ENCODE measurements at regions not wholly inside any gene's neighbourhood (a gene's known extent, or its start where the extent isn't known, plus 50 kb on each side); places are given as distances from the start of the nearest gene placed in this dataset.

DNA sequence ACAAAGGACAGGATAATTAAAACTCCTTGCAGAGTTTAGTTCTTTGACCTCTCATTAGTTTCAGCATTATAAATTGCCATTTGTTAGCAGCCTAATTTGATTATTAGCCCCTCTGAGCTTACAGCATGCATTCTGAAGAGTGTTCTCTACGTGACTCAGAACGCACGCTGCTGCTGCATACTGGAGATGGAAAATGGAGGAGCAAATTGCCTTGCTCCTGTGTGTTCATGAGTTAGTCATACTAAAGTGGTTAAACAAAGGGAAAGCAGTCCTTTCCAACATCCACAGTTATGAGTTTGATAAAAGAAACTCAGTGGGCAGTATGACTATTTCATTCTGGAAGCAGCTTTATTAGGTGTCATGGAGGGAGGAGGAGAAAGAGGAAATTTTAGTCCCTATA, 922.5 kb downstream of the RPA4 start:
- no peak overlapping the region for H3K27ac ChIP-seq (replicated peaks in 1 of 4)
- intact Hi-C loops (cut with DNase I): no loop called here
- WGBS: 85% methylated on average over 3 of the region's 3 CpGs
- no peak for TF ChIP-seq POLR2A (IDR thresholded peaks at IDR 0.05; ENCODE audit: low read depth)
- no peak for TF ChIP-seq EP300 (IDR thresholded peaks at IDR 0.05)
- TF ChIP-seq, protein P1, sequence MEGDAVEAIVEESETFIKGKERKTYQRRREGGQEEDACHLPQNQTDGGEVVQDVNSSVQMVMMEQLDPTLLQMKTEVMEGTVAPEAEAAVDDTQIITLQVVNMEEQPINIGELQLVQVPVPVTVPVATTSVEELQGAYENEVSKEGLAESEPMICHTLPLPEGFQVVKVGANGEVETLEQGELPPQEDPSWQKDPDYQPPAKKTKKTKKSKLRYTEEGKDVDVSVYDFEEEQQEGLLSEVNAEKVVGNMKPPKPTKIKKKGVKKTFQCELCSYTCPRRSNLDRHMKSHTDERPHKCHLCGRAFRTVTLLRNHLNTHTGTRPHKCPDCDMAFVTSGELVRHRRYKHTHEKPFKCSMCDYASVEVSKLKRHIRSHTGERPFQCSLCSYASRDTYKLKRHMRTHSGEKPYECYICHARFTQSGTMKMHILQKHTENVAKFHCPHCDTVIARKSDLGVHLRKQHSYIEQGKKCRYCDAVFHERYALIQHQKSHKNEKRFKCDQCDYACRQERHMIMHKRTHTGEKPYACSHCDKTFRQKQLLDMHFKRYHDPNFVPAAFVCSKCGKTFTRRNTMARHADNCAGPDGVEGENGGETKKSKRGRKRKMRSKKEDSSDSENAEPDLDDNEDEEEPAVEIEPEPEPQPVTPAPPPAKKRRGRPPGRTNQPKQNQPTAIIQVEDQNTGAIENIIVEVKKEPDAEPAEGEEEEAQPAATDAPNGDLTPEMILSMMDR (IDR thresholded peaks at IDR 0.05): no peak
- no peak for TF ChIP-seq POLR2AphosphoS5 (IDR thresholded peaks at IDR 0.05)
- DNase-seq (ENCODE audit: extremely low spot score): no peak
- no peaks in the 10 kb centered on the region for H3K9me3 ChIP-seq
- H3K4me1 ChIP-seq: no peaks in the 10 kb centered on the region
- H3K4me3 ChIP-seq: no peak overlapping the region
- H3K27me3 ChIP-seq: no peaks in the 10 kb centered on the region
- H3K36me3 ChIP-seq: no peaks in the 10 kb centered on the region

DNA sequence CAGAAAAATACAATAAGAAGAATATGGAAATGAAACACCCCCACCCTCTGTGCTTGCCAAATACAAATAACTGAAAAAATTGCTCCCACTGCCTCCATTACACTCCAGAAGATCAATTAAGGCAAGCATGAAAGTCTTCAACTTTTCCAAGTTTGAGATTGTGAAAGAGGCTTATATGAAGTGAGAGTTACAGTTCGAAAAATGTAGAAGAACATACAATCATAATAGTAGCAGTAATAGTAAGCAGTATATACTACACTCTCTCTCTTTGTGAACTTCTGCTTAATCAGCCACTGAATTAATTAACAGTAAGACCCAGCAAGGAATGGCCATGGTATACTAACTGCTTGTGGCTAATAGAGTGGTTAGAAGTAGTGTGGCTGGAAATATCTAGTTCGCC, 923.2 kb downstream of the RPA4 start:
- Histone ChIP-seq H3K4me3 (no peak overlapping the region), H3K4me1 (no peaks in the 10 kb centered on the region), H3K27me3 (no peaks in the 10 kb centered on the region), H3K9me3 (no peaks in the 10 kb centered on the region), H3K27ac (replicated peaks in 1 of 4) (no peak overlapping the region), H3K36me3 (no peaks in the 10 kb centered on the region)
- no peak for DNase-seq (ENCODE audit: extremely low spot score)
- 88% methylated on average over 2 of the region's 2 CpGs for WGBS
- TF ChIP-seq, protein P1 (IDR thresholded peaks at IDR 0.05): no peak
- no peak for TF ChIP-seq POLR2A (IDR thresholded peaks at IDR 0.05; ENCODE audit: low read depth)
- no peak for TF ChIP-seq POLR2AphosphoS5 (IDR thresholded peaks at IDR 0.05)
- no peak for TF ChIP-seq EP300 (IDR thresholded peaks at IDR 0.05)
- intact Hi-C loops (cut with DNase I): no loop called here

DNA sequence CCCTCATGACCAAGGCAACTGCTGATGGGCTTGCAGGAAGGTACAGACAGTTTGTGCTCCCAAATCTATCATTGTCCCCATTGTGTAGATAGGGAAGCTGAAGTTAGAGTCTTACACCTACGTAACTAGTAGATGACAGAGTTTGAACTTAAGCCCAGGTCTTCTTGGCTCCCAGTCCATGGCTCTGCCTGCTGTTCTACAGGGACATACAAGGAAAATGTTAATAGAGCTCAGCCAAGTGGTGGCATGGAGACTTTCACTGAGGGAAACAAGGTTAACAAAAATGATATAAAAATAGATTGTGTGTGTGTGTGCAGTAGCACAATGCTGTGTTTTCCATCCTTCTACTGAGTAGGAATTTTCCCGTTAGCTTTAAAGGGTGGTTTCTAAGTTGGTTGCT, 936.5 kb downstream of the RPA4 start:
- H3K36me3 ChIP-seq: no peaks in the 10 kb centered on the region
- no peak for DNase-seq (ENCODE audit: extremely low spot score)
- H3K9me3 ChIP-seq: no peaks in the 10 kb centered on the region
- no peak for TF ChIP-seq POLR2AphosphoS5 (IDR thresholded peaks at IDR 0.05)
- WGBS: 59% methylated on average over 2 of the region's 2 CpGs
- H3K27ac ChIP-seq (replicated peaks in 1 of 4): no peak overlapping the region
- H3K4me1 ChIP-seq: no peaks in the 10 kb centered on the region
- H3K4me3 ChIP-seq: no peak overlapping the region
- no peaks in the 10 kb centered on the region for H3K27me3 ChIP-seq
- intact Hi-C loops (cut with DNase I): no loop called here

DNA sequence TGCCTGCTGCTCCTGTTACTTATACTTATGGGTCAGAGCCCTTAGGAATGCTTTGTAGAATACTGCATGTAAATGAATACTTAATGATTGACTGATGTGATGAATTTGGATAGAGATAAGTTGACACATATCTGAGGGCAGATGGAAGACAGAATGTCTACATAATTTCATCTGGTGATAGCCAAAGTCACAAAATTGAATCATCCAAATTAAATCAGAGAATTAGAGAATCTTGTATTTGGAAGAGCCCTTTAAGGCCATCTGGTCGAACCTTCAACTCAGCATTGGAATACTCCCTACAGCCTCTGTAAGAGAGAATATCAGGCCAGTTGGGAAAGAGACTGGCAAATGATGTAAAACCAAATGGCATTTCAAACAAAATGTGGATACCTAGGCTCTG, 944.8 kb downstream of the RPA4 start:
- 0% methylated on average over 1 of the region's 1 CpG for WGBS
- intact Hi-C loops (cut with DNase I): no loop called here
- H3K27me3 ChIP-seq: no peaks in the 10 kb centered on the region
- TF ChIP-seq POLR2AphosphoS5 (IDR thresholded peaks at IDR 0.05): no peak
- TF ChIP-seq, protein P1 (IDR thresholded peaks at IDR 0.05): no peak
- no peak for TF ChIP-seq POLR2A (IDR thresholded peaks at IDR 0.05; ENCODE audit: low read depth)
- no peak for TF ChIP-seq EP300 (IDR thresholded peaks at IDR 0.05)
- H3K9me3 ChIP-seq: no peaks in the 10 kb centered on the region
- H3K4me3 ChIP-seq: no peak overlapping the region
- DNase-seq (ENCODE audit: extremely low spot score): no peak
- H3K27ac ChIP-seq (replicated peaks in 1 of 4): no peak overlapping the region
- no peaks in the 10 kb centered on the region for H3K36me3 ChIP-seq
- no peaks in the 10 kb centered on the region for H3K4me1 ChIP-seq

DNA sequence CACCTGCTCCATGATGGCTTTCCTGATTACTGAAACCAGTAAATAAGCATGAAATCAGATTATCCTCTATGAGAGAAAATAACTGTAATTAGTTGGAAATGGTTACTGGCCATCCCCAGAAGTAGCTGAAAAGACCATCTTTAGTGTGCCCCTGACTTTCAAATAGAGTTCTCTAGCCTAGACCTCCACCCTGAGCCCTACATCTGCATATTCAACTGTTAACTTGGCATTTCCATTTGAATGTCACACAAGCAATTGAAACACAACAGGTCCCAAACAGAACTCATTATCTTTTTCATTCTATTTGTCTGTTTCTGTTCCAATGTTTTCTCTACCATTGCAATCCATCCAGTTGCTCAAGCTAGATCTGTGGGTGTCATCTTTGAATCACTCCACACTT, 952.3 kb downstream of the RPA4 start:
- no peak overlapping the region for H3K27ac ChIP-seq (replicated peaks in 1 of 4)
- H3K4me3 ChIP-seq: no peak overlapping the region
- H3K4me1 ChIP-seq: no peaks in the 10 kb centered on the region
- H3K27me3 ChIP-seq: no peaks in the 10 kb centered on the region
- no peaks in the 10 kb centered on the region for H3K36me3 ChIP-seq
- no peak for DNase-seq (ENCODE audit: extremely low spot score)
- no peak for TF ChIP-seq EP300 (IDR thresholded peaks at IDR 0.05)
- intact Hi-C loops (cut with DNase I): no loop called here
- no peaks in the 10 kb centered on the region for H3K9me3 ChIP-seq

DNA sequence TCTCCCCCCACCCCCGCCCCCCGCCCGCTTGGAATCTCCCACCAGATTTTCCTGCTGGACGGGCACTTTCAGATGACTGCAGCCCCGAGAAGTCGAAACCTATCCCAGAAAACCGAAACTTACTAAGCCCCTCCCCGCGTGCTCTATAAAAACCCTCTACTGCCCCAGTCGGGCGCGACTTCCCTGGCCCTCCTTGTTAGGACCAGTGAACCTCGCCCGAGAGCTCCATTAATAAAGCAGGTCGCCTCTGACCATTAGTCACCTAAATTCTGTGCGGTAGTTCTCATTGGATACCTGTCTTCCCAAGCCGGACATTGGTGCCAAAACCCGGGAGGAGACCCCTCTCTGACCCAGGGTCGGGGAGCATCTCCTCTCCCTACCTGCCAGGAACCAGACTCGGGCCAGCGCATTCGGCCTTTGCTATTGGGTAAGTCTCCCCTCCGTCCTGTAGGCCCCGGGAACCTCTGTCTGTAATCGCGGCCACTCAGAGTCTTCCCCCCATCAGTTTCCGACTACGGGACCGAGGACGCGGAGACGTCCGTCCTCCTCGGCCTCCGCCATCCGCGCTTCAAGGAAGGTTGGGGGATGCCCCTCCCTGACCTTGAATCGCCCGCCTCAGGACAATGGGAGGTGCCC, 958.0 kb downstream of the RPA4 start:
- WGBS: 95% methylated on average over 38 of the region's 39 CpGs
- DNase-seq (ENCODE audit: extremely low spot score): no peak
- intact Hi-C loops (cut with DNase I): no loop called here

More for the DNA sequence above, 958.0 kb downstream of the RPA4 start:
- no peak overlapping the region for H3K27ac ChIP-seq (replicated peaks in 1 of 4)
- H3K4me3 ChIP-seq: no peak overlapping the region
- H3K36me3 ChIP-seq: no peaks in the 10 kb centered on the region
- TF ChIP-seq, protein P1 (IDR thresholded peaks at IDR 0.05): no peak
- TF ChIP-seq EP300 (IDR thresholded peaks at IDR 0.05) (no peak), POLR2AphosphoS5 (IDR thresholded peaks at IDR 0.05) (no peak), POLR2A (IDR thresholded peaks at IDR 0.05; ENCODE audit: low read depth) (no peak)
- no peaks in the 10 kb centered on the region for H3K9me3 ChIP-seq
- H3K4me1 ChIP-seq: no peaks in the 10 kb centered on the region
- H3K27me3 ChIP-seq: no peaks in the 10 kb centered on the region

Data from esophagus muscularis mucosa (tissue), 4 donors.